ENCODE measurements at regions not wholly inside any gene's neighbourhood (a gene's known extent, or its start where the extent isn't known, plus 50 kb on each side); places are given as distances from the start of the nearest gene placed in this dataset.

DNA sequence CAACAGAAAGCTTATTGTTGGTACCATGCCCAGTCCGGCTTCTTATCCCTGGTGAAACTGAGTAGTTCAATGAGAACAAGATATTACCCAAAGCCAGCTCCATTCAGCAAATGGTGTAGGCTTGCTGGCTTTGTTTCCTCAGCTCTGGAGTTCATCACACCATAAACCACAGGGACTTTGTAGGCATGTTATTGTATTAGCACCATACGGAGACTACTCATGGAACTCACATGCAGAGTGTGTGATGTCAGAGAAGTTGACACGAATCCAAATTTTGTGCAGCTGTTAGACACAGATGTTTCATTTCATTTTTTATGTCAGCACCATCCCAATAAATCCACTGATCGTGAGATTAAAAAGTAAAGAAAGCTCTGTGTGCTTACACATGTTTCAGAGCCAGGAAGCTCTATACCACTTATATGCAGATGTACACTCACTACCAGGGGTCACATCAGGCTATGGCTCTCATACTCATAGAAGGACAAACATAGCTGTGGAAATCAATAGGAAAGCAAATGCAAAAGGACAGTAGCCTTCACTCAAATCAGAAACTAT is 63.4 kb upstream of the LEKR1 start:
- Mint-ChIP-seq H3K4me3 (no peak overlapping the region), H3K27ac (no peak overlapping the region), H3K27me3 (ENCODE audit: insufficient read depth) (no peaks in the 10 kb centered on the region), H3K9me3 (no peaks in the 10 kb centered on the region), H3K4me1 (peaks cover 15% of the 10 kb centered on the region), H3K36me3 (ENCODE audit: low read depth) (peaks cover 3% of the 10 kb centered on the region)
- no peak overlapping the region for H3K27ac ChIP-seq (ENCODE audit: low read depth, low read length)
- H3K36me3 ChIP-seq (ENCODE audit: control insufficient read depth, insufficient read depth, low read length): no peaks in the 10 kb centered on the region
- no peak overlapping the region for H3K9ac ChIP-seq (ENCODE audit: extremely low read depth, low read length, poor library complexity, severe bottlenecking)
- H3K27me3 ChIP-seq (ENCODE audit: control insufficient read depth, insufficient read depth, low read length, poor library complexity, severe bottlenecking): no peaks in the 10 kb centered on the region
- TF ChIP-seq, protein P1, sequence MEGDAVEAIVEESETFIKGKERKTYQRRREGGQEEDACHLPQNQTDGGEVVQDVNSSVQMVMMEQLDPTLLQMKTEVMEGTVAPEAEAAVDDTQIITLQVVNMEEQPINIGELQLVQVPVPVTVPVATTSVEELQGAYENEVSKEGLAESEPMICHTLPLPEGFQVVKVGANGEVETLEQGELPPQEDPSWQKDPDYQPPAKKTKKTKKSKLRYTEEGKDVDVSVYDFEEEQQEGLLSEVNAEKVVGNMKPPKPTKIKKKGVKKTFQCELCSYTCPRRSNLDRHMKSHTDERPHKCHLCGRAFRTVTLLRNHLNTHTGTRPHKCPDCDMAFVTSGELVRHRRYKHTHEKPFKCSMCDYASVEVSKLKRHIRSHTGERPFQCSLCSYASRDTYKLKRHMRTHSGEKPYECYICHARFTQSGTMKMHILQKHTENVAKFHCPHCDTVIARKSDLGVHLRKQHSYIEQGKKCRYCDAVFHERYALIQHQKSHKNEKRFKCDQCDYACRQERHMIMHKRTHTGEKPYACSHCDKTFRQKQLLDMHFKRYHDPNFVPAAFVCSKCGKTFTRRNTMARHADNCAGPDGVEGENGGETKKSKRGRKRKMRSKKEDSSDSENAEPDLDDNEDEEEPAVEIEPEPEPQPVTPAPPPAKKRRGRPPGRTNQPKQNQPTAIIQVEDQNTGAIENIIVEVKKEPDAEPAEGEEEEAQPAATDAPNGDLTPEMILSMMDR (conservative IDR thresholded peaks at IDR 0.05): no peak
- H3K4me1 ChIP-seq (ENCODE audit: control insufficient read depth, insufficient read depth, low read length): peaks cover 11% of the 10 kb centered on the region
- 90 to 100% methylated on average over 1 to 4 of the region's 4 CpGs for WGBS, 2 experiments (ENCODE audit: insufficient coverage in 1 of 2, insufficient read length in 1 of 2)
- no peak overlapping the region for H3K4me3 ChIP-seq (ENCODE audit: low read length)
- H3K9me3 ChIP-seq (ENCODE audit: control insufficient read depth, low read length): peaks cover 2% of the 10 kb centered on the region
- DNase-seq: no peak

DNA sequence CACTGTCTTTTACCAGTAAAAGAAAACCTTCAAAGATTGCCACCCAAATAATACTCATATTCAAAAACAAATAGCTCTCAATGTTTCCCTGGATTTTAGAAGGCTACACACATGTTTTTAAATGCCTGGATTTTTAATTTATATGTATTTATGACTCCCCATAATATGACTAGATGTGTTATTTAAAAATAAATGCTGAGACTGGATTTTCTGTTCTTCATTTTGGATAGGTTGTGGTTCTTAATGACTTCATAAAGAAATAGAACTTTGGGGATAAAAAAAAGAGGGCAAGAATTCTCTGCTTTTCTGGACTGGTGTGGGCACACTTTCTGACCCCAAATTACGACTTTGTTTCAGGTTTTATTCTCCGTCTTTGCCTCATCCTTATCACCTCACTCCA is 62.8 kb upstream of the LEKR1 start:
- TF ChIP-seq, protein P1 (conservative IDR thresholded peaks at IDR 0.05): no peak
- Histone ChIP-seq H3K9me3 (ENCODE audit: control insufficient read depth, low read length) (no peaks in the 10 kb centered on the region), H3K9ac (ENCODE audit: extremely low read depth, low read length, poor library complexity, severe bottlenecking) (no peak overlapping the region), H3K4me3 (ENCODE audit: low read length) (no peak overlapping the region), H3K4me1 (ENCODE audit: control insufficient read depth, insufficient read depth, low read length) (peaks cover 11% of the 10 kb centered on the region), H3K27me3 (ENCODE audit: control insufficient read depth, insufficient read depth, low read length, poor library complexity, severe bottlenecking) (no peaks in the 10 kb centered on the region), H3K36me3 (ENCODE audit: control insufficient read depth, insufficient read depth, low read length) (no peaks in the 10 kb centered on the region), H3K27ac (ENCODE audit: low read depth, low read length) (no peak overlapping the region)
- Mint-ChIP-seq H3K4me3 (no peak overlapping the region), H3K27ac (no peak overlapping the region), H3K4me1 (peaks cover 15% of the 10 kb centered on the region), H3K36me3 (ENCODE audit: low read depth) (no peaks in the 10 kb centered on the region), H3K27me3 (ENCODE audit: insufficient read depth) (no peaks in the 10 kb centered on the region), H3K9me3 (no peaks in the 10 kb centered on the region)
- 91 to 100% methylated on average over 1 to 2 of the region's 2 CpGs for WGBS, 2 experiments (ENCODE audit: insufficient coverage in 1 of 2, insufficient read length in 1 of 2)
- DNase-seq: no peak

DNA sequence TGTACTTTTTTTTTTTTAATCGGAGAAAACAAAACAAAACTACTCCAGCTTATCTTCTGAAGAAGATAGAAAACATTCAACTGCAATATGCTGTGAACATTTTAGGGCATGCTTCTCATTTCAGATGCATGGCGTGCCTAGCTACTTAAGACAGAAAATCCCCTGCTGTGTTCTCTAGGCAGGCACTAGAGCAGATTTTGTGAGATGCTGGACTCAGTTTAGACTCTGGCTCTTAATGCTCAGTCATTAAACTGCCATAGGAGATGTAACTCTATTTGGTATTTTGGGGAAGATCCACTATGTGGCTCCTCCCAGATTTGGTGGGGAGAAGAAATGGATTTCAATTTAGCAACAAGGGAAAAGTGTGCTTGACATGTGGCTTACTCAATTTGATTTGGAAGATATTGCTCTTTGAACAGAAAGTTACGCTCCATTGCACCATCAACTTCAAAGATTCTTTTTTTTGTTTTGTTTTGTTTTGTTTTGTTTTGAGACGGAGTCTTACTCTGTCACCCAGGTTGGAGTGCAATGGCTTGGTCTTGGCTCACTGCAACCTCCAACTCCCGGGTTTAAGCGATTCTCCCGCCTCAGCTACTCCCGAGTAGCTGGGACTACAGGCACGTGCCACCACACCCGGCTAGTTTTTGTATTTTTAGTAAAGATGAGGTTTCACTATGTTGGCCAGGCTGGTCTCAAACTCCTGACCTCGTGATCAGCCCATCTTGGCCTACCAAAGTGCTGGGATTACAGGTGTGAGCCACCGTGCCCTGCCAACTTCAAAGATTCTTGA is 62.0 kb upstream of the LEKR1 start:
- Mint-ChIP-seq H3K27ac (no peak overlapping the region), H3K4me3 (no peak overlapping the region), H3K27me3 (ENCODE audit: insufficient read depth) (no peaks in the 10 kb centered on the region), H3K4me1 (peaks cover 15% of the 10 kb centered on the region), H3K36me3 (ENCODE audit: low read depth) (no peaks in the 10 kb centered on the region), H3K9me3 (no peaks in the 10 kb centered on the region)
- Histone ChIP-seq H3K36me3 (ENCODE audit: control insufficient read depth, insufficient read depth, low read length) (no peaks in the 10 kb centered on the region), H3K4me3 (ENCODE audit: low read length) (no peak overlapping the region), H3K27ac (ENCODE audit: low read depth, low read length) (no peak overlapping the region), H3K27me3 (ENCODE audit: control insufficient read depth, insufficient read depth, low read length, poor library complexity, severe bottlenecking) (no peaks in the 10 kb centered on the region), H3K4me1 (ENCODE audit: control insufficient read depth, insufficient read depth, low read length) (peaks cover 11% of the 10 kb centered on the region), H3K9ac (ENCODE audit: extremely low read depth, low read length, poor library complexity, severe bottlenecking) (no peak overlapping the region), H3K9me3 (ENCODE audit: control insufficient read depth, low read length) (no peaks in the 10 kb centered on the region)
- DNase-seq: no peak
- TF ChIP-seq, protein P1 (conservative IDR thresholded peaks at IDR 0.05): no peak
- WGBS, 2 experiments (ENCODE audit: insufficient coverage in 1 of 2, insufficient read length in 1 of 2): 81 to 95% methylated on average over 7 to 12 of the region's 12 CpGs
